Peyer's patch (tissue), 4 donors: ENCODE measurements at regions not wholly inside any gene's neighbourhood (a gene's known extent, or its start where the extent isn't known, plus 50 kb on each side); places are given as distances from the start of the nearest gene placed in this dataset.

Experiments
- DNase-seq, 3 donors: peaks; one replicate each; pipeline ENCODE4 v3.0.0-alpha.2; 2017 to 2019
- H3K27ac ChIP-seq, 4 donors: fragments of 200-600 bp; sonication (generic); one replicate each; pipeline ENCODE4 v1.5.1; 2016 to 2019
- H3K27me3 ChIP-seq, 2 donors: fragments of 200-600 bp; sonication (generic); one replicate each; pipeline ENCODE4 v1.5.1; 2019
- H3K36me3 ChIP-seq, 3 donors: fragments of 200-600 bp; sonication (generic); one replicate each; pipeline ENCODE4 v1.5.1; 2016 to 2019
- H3K4me1 ChIP-seq, 4 donors: fragments of 200-600 bp; sonication (generic); one replicate each; pipeline ENCODE4 v1.5.1; 2016 to 2019
- H3K4me3 ChIP-seq, 4 donors: fragments of 200-600 bp; sonication (generic); 1 replicate in 3 of 4; 2 replicates in 1 of 4; pipeline ENCODE4 v1.5.1; 2016 to 2019; ENCODE audit warnings: mild to moderate bottlenecking in 1 of 4
- H3K9me3 ChIP-seq, 4 donors: fragments of 200-600 bp; sonication (generic); one replicate each; pipeline ENCODE4 v1.5.1; 2016 to 2019; ENCODE audit warnings: mild to moderate bottlenecking in 1 of 4
- CTCF ChIP-seq, 6 experiments: fragments of 450-650 bp in 4 of 6; fragments of 200-600 bp in 2 of 6; sonication (generic) in 1 of 6; IDR thresholded peaks; one replicate each; pipeline ENCODE4 v1.5.1; 2017 to 2019; ENCODE audit warnings: antibody characterized with exemption in 6 of 6, mild to moderate bottlenecking in 3 of 6, moderate library complexity in 1 of 6
- POLR2A ChIP-seq, 2 donors: fragments of 450-650 bp; IDR thresholded peaks; one replicate each; pipeline ENCODE4 v1.5.1; 2017; ENCODE audit warnings: antibody characterized with exemption in 2 of 2, mild to moderate bottlenecking in 2 of 2, moderate library complexity in 2 of 2

GRCh38 chr20:40436011-40436410, 253.0 kb downstream of the MAFB start:
- H3K9me3 ChIP-seq = no peaks in the 10 kb centered on the region
- no peaks in the 10 kb centered on the region for H3K4me1 ChIP-seq
- no peaks in the 10 kb centered on the region for H3K27me3 ChIP-seq
- H3K36me3 ChIP-seq = no peaks in the 10 kb centered on the region
- H3K27ac ChIP-seq = no peak overlapping the region
- no peak for TF ChIP-seq CTCF (IDR thresholded peaks at IDR 0.05)
- no peak for TF ChIP-seq POLR2A (IDR thresholded peaks at IDR 0.05)
- H3K4me3 ChIP-seq = no peak overlapping the region
- DNase-seq = no peak

DNA sequence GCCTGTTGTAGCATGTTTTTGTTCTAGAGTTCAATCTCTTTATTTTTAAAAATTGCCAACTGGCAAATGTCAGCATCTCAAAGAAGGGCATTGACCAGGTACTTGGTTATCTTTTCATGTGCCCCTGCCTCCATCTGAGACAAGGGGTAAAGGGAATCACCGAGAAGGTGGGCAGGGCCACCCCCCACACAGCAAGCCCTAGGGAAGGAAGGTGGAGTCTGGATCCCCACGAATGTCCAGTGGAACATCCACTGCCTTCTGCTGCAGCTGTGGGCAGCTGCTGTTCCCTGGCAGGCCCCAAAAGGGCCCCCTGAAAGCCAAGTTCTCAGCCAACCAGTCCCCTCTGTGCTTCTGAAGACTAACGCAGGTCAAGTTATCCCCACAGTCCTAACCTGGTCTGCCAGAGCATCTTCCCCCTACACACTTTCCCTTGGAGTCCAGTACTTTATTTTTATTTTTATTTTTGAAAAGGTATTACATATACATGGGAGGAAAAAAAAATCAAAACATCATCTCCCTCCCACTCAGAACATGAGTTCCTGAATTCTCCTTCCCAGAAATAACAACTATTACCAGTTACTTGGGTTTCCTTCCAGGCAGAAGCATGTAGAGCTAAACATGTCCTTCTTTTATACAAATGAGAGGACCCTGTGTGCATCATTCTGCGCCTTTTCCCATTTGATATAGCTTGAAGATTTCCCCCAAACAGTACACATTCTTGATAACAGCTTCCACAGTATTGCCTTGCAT, 253.7 kb downstream of the MAFB start:
- no peaks in the 10 kb centered on the region for H3K27me3 ChIP-seq
- no peaks in the 10 kb centered on the region for H3K4me1 ChIP-seq
- no peak overlapping the region for H3K4me3 ChIP-seq
- H3K36me3 ChIP-seq = no peaks in the 10 kb centered on the region
- DNase-seq = no peak
- H3K9me3 ChIP-seq = no peaks in the 10 kb centered on the region
- TF ChIP-seq POLR2A (IDR thresholded peaks at IDR 0.05) (no peak), CTCF (IDR thresholded peaks at IDR 0.05) (no peak)
- H3K27ac ChIP-seq = no peak overlapping the region

- no peak for DNase-seq
- Histone ChIP-seq H3K9me3 (no peaks in the 10 kb centered on the region), H3K4me3 (no peak overlapping the region), H3K4me1 (no peaks in the 10 kb centered on the region), H3K36me3 (no peaks in the 10 kb centered on the region), H3K27ac (no peak overlapping the region), H3K27me3 (no peaks in the 10 kb centered on the region)
- TF ChIP-seq POLR2A (IDR thresholded peaks at IDR 0.05) (no peak), CTCF (IDR thresholded peaks at IDR 0.05) (no peak)
Observed at GRCh38 chr20:40434122-40434521, 254.9 kb downstream of the MAFB start.

DNA sequence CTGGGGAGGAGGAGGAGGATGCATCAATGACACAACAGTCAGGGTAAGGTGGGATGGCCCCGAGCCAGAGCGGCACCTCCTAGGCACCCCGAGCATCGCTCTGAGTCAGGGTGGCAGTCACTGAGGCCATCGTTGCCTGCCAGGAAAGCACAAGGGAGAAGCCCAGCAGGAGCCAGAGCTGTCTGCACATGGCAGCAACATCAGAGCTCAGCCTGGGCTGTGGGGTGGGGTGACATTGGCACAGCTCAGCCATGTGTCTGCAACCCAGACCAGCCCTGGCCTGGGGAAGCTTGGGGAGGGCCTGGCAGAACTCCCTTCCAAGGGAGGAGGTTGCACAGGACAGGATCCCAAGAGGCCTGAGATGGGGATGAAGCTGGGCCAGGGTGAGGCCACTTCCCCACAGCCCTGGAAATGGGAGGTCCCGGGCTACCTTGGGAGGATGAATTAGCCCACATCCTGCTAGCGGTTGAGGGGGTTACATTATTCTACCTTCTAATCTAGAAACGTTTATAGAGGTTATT, 255.6 kb downstream of the MAFB start:
- Histone ChIP-seq H3K4me1 (no peaks in the 10 kb centered on the region), H3K36me3 (no peaks in the 10 kb centered on the region), H3K27me3 (no peaks in the 10 kb centered on the region), H3K4me3 (no peak overlapping the region), H3K9me3 (no peaks in the 10 kb centered on the region), H3K27ac (no peak overlapping the region)
- TF ChIP-seq CTCF (IDR thresholded peaks at IDR 0.05) (no peak), POLR2A (IDR thresholded peaks at IDR 0.05) (no peak)
- DNase-seq = no peak

DNA sequence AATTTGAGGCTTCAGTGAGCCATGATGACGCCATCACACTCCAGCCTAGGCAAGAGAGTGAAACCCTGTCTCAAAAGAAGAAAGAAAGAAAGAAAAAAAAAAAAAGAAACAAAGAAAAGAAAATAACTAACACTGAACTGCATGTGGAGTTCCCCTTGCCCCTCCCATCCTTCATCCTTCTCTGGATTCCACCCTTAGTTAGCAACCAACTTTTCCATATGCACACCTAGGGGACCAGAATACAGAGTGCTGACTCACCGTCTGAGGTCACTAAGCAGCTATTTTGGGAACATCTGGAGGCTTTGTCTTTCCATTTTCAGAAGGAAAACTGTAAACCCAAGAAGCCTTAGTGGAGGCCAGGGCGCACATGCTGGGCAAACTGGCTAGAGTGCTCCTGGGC, 257.4 kb downstream of the MAFB start:
- TF ChIP-seq POLR2A (IDR thresholded peaks at IDR 0.05) = no peak
- no peak for TF ChIP-seq CTCF (IDR thresholded peaks at IDR 0.05)

More for the DNA sequence above, 257.4 kb downstream of the MAFB start:
- Histone ChIP-seq H3K9me3 (no peaks in the 10 kb centered on the region), H3K27me3 (no peaks in the 10 kb centered on the region), H3K27ac (no peak overlapping the region), H3K4me1 (no peaks in the 10 kb centered on the region), H3K36me3 (no peaks in the 10 kb centered on the region), H3K4me3 (no peak overlapping the region)
- DNase-seq = no peak
